Inferior parietal cortex (tissue), 1 donor: ENCODE measurements at regions not wholly inside any gene's neighbourhood (a gene's known extent, or its start where the extent isn't known, plus 50 kb on each side); places are given as distances from the start of the nearest gene placed in this dataset.

Experiments used
- DNase-seq: peaks from one replicate; pipeline ENCODE4 v3.0.0-alpha.2; 2016; ENCODE audit errors: extremely low spot score

- no peak for DNase-seq
These were observed 145.2 kb downstream of the WSCD1 start for GRCh38 chr17:6215071-6216035.

DNA sequence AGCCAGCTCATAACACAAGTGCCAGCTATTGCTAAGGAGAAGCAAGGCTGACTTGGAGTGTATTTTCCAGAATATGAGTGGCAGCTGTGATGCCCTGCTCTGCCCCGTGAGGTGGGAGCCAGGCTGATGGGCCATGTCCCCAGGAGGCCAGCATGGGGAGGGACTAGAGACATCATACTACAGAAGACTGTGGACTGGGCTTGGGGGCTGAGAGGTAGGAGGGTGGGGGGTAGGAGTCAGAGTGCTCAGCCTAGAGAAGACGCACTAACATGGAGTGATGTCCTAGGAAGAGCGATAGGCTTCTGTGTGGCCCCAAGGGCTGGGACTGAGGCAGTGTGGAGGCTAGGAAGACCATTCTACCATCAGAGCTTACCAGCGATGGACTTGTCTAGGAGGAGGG, 143.7 kb downstream of the WSCD1 start:
- no peak for DNase-seq

DNA sequence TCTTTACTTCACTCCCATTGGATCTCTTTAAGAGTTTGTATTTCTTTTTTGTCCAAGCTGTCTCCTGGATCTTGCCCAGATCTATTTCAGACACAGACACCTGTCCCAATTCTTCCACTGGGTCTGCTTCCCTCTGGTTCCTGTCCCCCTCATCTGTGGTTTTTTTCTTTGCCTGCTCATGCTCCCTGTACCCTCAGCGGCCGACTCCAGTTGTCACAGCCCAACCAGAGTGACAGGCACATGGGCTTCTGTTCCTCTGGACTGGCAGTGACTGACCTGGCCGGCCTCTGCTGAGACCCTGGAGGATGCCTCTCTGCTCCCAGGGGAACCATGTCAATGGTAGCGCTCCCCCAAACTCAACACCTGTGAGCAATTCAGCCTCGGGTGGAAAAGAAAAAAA, 142.6 kb downstream of the WSCD1 start:
- no peak for DNase-seq

- DNase-seq: no peak
These were observed 139.7 kb downstream of the WSCD1 start for GRCh38 chr17:6209829-6210228.

- no peak for DNase-seq
These were observed 138.5 kb downstream of the WSCD1 start for GRCh38 chr17:6208608-6209180.

- no peak for DNase-seq
These were observed 135.3 kb downstream of the WSCD1 start for GRCh38 chr17:6205525-6205924.

- no peak for DNase-seq
These were observed 134.9 kb downstream of the WSCD1 start for GRCh38 chr17:6205033-6205432.

DNA sequence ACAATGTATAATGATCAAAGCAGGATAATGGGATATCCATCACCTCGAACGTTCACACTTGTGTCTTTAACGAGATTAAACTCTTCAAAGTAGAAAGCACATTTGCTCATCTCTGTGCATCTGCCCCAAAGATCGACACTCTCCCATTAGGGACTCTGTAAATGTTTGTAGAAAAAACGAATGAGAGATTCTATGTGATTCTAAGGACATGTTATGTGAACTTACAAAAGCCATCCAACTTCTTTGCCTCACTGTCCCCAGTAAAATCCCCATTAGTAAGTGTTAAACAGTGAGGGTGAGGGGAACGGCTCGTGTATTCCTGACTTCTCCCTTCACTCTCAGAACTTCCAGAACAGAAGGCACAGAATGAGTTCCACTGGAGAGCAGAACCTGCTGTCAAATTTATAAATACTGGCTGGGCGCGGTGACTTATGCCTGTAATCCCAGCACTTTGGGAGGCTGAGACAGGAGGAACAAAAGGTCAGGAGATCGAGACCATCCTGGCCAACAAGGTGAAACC, 134.1 kb downstream of the WSCD1 start:
- no peak for DNase-seq

- DNase-seq: no peak
These were observed 126.2 kb downstream of the WSCD1 start for GRCh38 chr17:6196355-6196754.

DNA sequence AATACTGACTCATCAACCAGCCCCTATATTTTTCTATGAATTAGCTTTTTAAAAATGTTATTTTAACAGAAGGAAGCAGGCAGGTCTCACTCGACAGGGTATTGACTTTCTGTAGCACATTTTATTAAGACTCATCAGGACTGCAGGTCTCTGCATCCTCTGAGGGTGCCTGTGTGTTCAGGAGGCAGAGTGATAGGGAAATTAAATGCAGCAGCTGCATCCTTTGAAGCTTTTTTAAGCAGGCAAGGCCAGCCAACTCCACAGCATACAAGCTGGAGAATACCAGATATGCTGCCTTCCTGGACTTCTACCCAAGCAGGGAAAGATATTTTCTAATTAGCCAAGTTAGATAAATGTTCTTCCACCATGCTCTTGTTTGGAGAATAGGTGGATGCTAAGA, 124.9 kb downstream of the WSCD1 start:
- DNase-seq: peak; percentile 5

DNA sequence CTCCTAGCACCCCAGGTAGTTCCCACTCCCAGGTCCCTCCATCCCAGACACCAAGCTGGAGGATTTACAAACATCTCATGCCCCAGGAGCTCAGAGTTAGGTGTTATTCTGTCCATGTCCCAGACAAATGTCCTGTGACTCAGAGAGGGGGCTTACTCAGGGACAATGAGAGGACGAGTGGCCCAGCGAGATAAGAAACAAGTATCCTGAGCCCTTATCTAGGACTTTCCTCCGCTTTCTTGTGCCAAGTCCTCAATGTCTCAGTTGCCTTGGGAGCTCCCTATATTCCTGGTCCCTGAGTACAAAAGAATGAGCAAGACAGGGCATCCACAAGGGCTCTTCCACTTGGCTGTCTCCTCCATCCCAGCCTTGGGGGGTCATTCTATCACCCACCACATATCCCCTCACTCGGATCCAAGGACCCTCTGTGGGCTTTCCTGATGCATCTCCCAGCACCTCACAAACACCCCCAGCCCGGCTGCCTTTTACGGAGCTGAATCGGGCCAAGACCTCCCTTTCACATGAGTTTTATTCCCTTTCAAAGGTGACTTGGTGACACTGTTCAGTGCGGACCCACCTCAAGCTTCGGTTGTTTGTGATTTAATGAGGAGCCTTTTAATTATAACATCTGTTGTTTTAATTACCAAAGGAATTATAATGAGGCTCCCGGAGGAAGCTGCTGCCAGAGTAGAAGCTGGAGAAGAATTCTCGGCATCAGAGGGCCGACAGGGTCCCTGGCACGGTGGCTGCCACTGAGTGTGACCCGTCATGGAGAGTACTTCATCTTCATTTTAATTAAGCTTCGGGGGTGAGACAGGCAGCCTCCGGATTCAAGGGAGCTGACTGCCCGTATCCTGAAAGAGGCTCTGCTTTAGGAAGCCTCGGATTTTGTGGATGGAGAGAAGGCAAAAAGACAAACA, 121.5 kb downstream of the WSCD1 start:
- no peak for DNase-seq

GRCh38 chr17:6187836-6188235, 117.7 kb downstream of the WSCD1 start:
- no peak for DNase-seq

DNA sequence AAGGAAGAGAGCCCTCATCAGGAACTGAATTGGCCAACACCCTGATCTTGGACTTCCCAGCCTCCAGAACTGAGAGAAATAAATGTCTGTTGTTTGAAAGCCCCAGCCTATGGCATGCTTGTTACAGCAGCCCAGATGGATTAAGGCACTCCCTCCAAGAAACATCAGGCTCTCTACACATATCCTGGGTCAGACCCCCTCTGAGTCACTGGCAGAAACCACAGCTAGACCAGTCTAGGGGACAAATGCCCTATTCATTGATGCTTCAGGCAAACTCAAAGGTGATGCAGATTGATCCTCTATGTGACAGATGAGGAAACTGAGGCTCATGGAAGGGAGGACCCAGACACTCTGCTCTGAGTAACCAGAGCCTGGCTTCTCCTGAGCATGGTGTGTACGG, 116.8 kb downstream of the WSCD1 start:
- DNase-seq: no peak

GRCh38 chr17:6184508-6184907, 114.3 kb downstream of the WSCD1 start:
- DNase-seq: no peak

GRCh38 chr17:6179017-6179416, 108.8 kb downstream of the WSCD1 start:
- DNase-seq: no peak

- DNase-seq: no peak
These were observed 107.9 kb downstream of the WSCD1 start for GRCh38 chr17:6177941-6178694.
